ENCODE measurements at regions not wholly inside any gene's neighbourhood (a gene's known extent, or its start where the extent isn't known, plus 50 kb on each side); places are given as distances from the start of the nearest gene placed in this dataset.

DNA sequence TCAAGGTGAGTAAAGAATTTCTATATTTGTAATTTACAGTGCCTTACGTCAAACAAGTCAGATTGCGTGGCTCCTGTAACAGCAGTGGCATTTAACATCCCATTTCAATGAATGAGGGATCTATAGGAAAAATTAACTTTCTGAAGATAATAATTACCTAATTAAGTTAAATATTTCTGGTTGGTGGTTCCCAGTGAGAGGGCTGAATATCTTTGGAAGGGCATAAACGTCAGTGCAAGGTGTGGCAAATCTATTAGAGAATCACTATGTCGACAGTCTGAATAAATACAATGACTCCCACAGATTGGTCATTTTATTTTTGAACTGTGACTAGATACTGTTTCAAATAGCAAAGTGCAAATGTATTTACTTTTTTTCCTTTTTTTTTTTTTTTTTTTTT is 80.0 kb downstream of the S1PR1 start:
- Histone ChIP-seq H3K4me3 (replicated peaks in 1 of 3; ENCODE audit: insufficient read depth in 1 of 3, low read depth in 1 of 3, low read length in 3 of 3) (no peak overlapping the region), H3K4me2 (ENCODE audit: insufficient read depth, low read length) (no peak overlapping the region), H3K4me1 (ENCODE audit: control insufficient read depth, extremely low read depth, insufficient read depth, low read length) (no peaks in the 10 kb centered on the region), H3K27me3 (ENCODE audit: control insufficient read depth in 2 of 2, insufficient read depth in 2 of 2, low read length in 2 of 2) (peaks cover 5% of the 10 kb centered on the region in 2 experiments), H3K9me3 (replicated peaks; ENCODE audit: control insufficient read depth, insufficient read depth, low read length) (no peaks in the 10 kb centered on the region), H4K20me1 (replicated peaks; ENCODE audit: control insufficient read depth, extremely low read depth, insufficient read depth, low read length) (no peaks in the 10 kb centered on the region), H3K27ac (ENCODE audit: insufficient read depth, low read depth, low read length) (no peak overlapping the region), H3K36me3 (ENCODE audit: control insufficient read depth in 2 of 2, extremely low read depth in 1 of 2, insufficient read depth in 2 of 2, low read length in 2 of 2) (no peaks in the 10 kb centered on the region), H3K79me2 (ENCODE audit: control insufficient read depth, insufficient read depth, low read length) (no peaks in the 10 kb centered on the region), H3K9me1 (replicated peaks; ENCODE audit: control insufficient read depth, extremely low read depth, insufficient read depth, low read length) (no peaks in the 10 kb centered on the region), H3K9ac (replicated peaks; ENCODE audit: extremely low read depth, insufficient read depth, low read length) (no peak overlapping the region), H2AFZ (ENCODE audit: low read depth, low read length) (no peak overlapping the region)
- DNase-seq (ENCODE audit: low read depth, low spot score) (no peak), FAIRE-seq (no peak)
- dilution Hi-C loops (cut with MboI; ENCODE audit: extremely low pct_ligation_motif_present, low sequenced_read_pairs) (loop anchor here (25.0 kb wide), 1 partner anchor 404 kb away; no protein-coding TSS in a partner anchor), intact Hi-C loops (cut with micrococcal nuclease) (no loop called here)
- BruUV-seq (replicated peaks), result no TSS peak
- POLR2A ChIA-PET, result no interaction called here
- no peak for TF ChIP-seq JUN (IDR thresholded peaks at IDR 0.05; ENCODE audit: borderline replicate concordance, insufficient read depth, insufficient read length, low read depth)
- no peak for TF ChIP-seq MYC (IDR thresholded peaks at IDR 0.05; ENCODE audit: low read depth, low read length)
- no peak for TF ChIP-seq CTCF (IDR thresholded peaks at IDR 0.05; ENCODE audit: extremely low read depth in 1 of 2, insufficient read depth in 1 of 2, low read depth in 1 of 2, low read length in 2 of 2)
- TF ChIP-seq FOS (IDR thresholded peaks at IDR 0.05; ENCODE audit: borderline replicate concordance, insufficient read depth, low read length), result no peak
- no peak for TF ChIP-seq POLR2A (IDR thresholded peaks at IDR 0.05; ENCODE audit: low read depth, low read length)
- no peak for TF ChIP-seq POLR2AphosphoS5 (IDR thresholded peaks at IDR 0.05; ENCODE audit: insufficient read depth, low read depth, low read length)
- TF ChIP-seq MAX (IDR thresholded peaks at IDR 0.05; ENCODE audit: insufficient read depth, insufficient read length), result no peak
- no peak for TF ChIP-seq GATA2 (IDR thresholded peaks at IDR 0.05; ENCODE audit: insufficient read depth, insufficient read length, low read depth, low read length)
- TF ChIP-seq EZH2 (IDR thresholded peaks at IDR 0.05; ENCODE audit: borderline replicate concordance, low read depth, low read length, severe bottlenecking), result no peak
- CTCF ChIA-PET, result interaction anchor here (1.3 to 3.1 kb wide), 3 partner anchors 7 to 121 kb away, joined by 4 to 25 read pairs (median 17); no protein-coding TSS in a partner anchor
